ENCODE measurements at regions not wholly inside any gene's neighbourhood (a gene's known extent, or its start where the extent isn't known, plus 50 kb on each side); places are given as distances from the start of the nearest gene placed in this dataset.

- WGBS, 2 experiments (ENCODE audit: insufficient coverage in 2 of 2): 60 to 69% methylated on average over 3 to 5 of the region's 6 CpGs
- peak overlapping the region; percentile 60 for H3K27ac ChIP-seq (ENCODE audit: low read depth, low read length, severe bottlenecking)
These were observed 369.8 kb downstream of the CSNK1G3 start for GRCh38 chr5:123881759-123882244.

GRCh38 chr5:123880875-123881274 is 368.9 kb downstream of the CSNK1G3 start:
- no peak overlapping the region for H3K4me3 ChIP-seq (ENCODE audit: extremely low read depth, insufficient read depth, low read length, poor library complexity, severe bottlenecking)
- peaks cover 47% of the 10 kb centered on the region for H3K4me1 ChIP-seq (ENCODE audit: control insufficient read depth, insufficient read depth, low read length, poor library complexity, severe bottlenecking)
- H3K36me3 ChIP-seq (ENCODE audit: control insufficient read depth, insufficient read depth, low read length): no peaks in the 10 kb centered on the region
- no peak overlapping the region for H3K27ac ChIP-seq (ENCODE audit: low read depth, low read length, severe bottlenecking)
- peaks cover 3% of the 10 kb centered on the region for H3K9me3 ChIP-seq (ENCODE audit: control insufficient read depth, low read length)

More at GRCh38 chr5:123881759-123882244, 369.8 kb downstream of the CSNK1G3 start:
- Histone ChIP-seq H3K4me1 (ENCODE audit: control insufficient read depth, insufficient read depth, low read length, poor library complexity, severe bottlenecking) (peaks cover 39% of the 10 kb centered on the region), H3K9me3 (ENCODE audit: control insufficient read depth, low read length) (peaks cover 8% of the 10 kb centered on the region), H3K4me3 (ENCODE audit: extremely low read depth, insufficient read depth, low read length, poor library complexity, severe bottlenecking) (no peak overlapping the region), H3K36me3 (ENCODE audit: control insufficient read depth, insufficient read depth, low read length) (no peaks in the 10 kb centered on the region)

- no peaks in the 10 kb centered on the region for H3K36me3 ChIP-seq (ENCODE audit: control insufficient read depth, insufficient read depth, low read length)
- no peak overlapping the region for H3K4me3 ChIP-seq (ENCODE audit: extremely low read depth, insufficient read depth, low read length, poor library complexity, severe bottlenecking)
- WGBS, 2 experiments (ENCODE audit: insufficient coverage in 2 of 2): 28 to 36% methylated on average over 2 to 4 of the region's 4 CpGs
- no peaks in the 10 kb centered on the region for H3K9me3 ChIP-seq (ENCODE audit: control insufficient read depth, low read length)
- H3K27ac ChIP-seq (ENCODE audit: low read depth, low read length, severe bottlenecking): no peak overlapping the region
- peaks cover 49% of the 10 kb centered on the region for H3K4me1 ChIP-seq (ENCODE audit: control insufficient read depth, insufficient read depth, low read length, poor library complexity, severe bottlenecking)
These were observed 367.1 kb downstream of the CSNK1G3 start for GRCh38 chr5:123879071-123879470.

- Histone ChIP-seq H3K36me3 (ENCODE audit: control insufficient read depth, insufficient read depth, low read length) (no peaks in the 10 kb centered on the region), H3K4me1 (ENCODE audit: control insufficient read depth, insufficient read depth, low read length, poor library complexity, severe bottlenecking) (peaks cover 39% of the 10 kb centered on the region)
- 41 to 43% methylated on average over 3 to 4 of the region's 4 CpGs for WGBS, 2 experiments (ENCODE audit: insufficient coverage in 2 of 2)
These were observed 364.4 kb downstream of the CSNK1G3 start for GRCh38 chr5:123876276-123876790.

GRCh38 chr5:123875561-123876275 is 363.7 kb downstream of the CSNK1G3 start:
- WGBS, 2 experiments (ENCODE audit: insufficient coverage in 2 of 2): 0% methylated on average over 1 to 4 of the region's 7 CpGs
- no peaks in the 10 kb centered on the region for H3K9me3 ChIP-seq (ENCODE audit: control insufficient read depth, low read length)
- no peak overlapping the region for H3K4me3 ChIP-seq (ENCODE audit: extremely low read depth, insufficient read depth, low read length, poor library complexity, severe bottlenecking)
- peak overlapping the region; percentile 96 for H3K27ac ChIP-seq (ENCODE audit: low read depth, low read length, severe bottlenecking)
- H3K4me1 ChIP-seq (ENCODE audit: control insufficient read depth, insufficient read depth, low read length, poor library complexity, severe bottlenecking): peaks cover 37% of the 10 kb centered on the region
- H3K36me3 ChIP-seq (ENCODE audit: control insufficient read depth, insufficient read depth, low read length): no peaks in the 10 kb centered on the region

More at GRCh38 chr5:123876276-123876790, 364.4 kb downstream of the CSNK1G3 start:
- Histone ChIP-seq H3K9me3 (ENCODE audit: control insufficient read depth, low read length) (no peaks in the 10 kb centered on the region), H3K27ac (ENCODE audit: low read depth, low read length, severe bottlenecking) (peak overlapping the region; percentile 96), H3K4me3 (ENCODE audit: extremely low read depth, insufficient read depth, low read length, poor library complexity, severe bottlenecking) (no peak overlapping the region)

- peaks cover 36% of the 10 kb centered on the region for H3K4me1 ChIP-seq (ENCODE audit: control insufficient read depth, insufficient read depth, low read length, poor library complexity, severe bottlenecking)
- WGBS, 2 experiments (ENCODE audit: insufficient coverage in 2 of 2): 0% methylated on average over 1 of the region's 4 CpGs
- H3K4me3 ChIP-seq (ENCODE audit: extremely low read depth, insufficient read depth, low read length, poor library complexity, severe bottlenecking): peak overlapping the region; percentile 6
These were observed 362.7 kb downstream of the CSNK1G3 start for GRCh38 chr5:123874600-123875201.

GRCh38 chr5:123873846-123874245 is 361.9 kb downstream of the CSNK1G3 start:
- Histone ChIP-seq H3K27ac (ENCODE audit: low read depth, low read length, severe bottlenecking) (peak overlapping the region; percentile 12), H3K36me3 (ENCODE audit: control insufficient read depth, insufficient read depth, low read length) (no peaks in the 10 kb centered on the region), H3K9me3 (ENCODE audit: control insufficient read depth, low read length) (no peaks in the 10 kb centered on the region), H3K4me1 (ENCODE audit: control insufficient read depth, insufficient read depth, low read length, poor library complexity, severe bottlenecking) (peaks cover 28% of the 10 kb centered on the region), H3K4me3 (ENCODE audit: extremely low read depth, insufficient read depth, low read length, poor library complexity, severe bottlenecking) (no peak overlapping the region)
- 100% methylated on average over 2 of the region's 2 CpGs; no CpG with 5 or more reads in 1 of the 2 experiments for WGBS, 2 experiments (ENCODE audit: insufficient coverage in 2 of 2)

More at GRCh38 chr5:123874600-123875201, 362.7 kb downstream of the CSNK1G3 start:
- Histone ChIP-seq H3K9me3 (ENCODE audit: control insufficient read depth, low read length) (no peaks in the 10 kb centered on the region), H3K27ac (ENCODE audit: low read depth, low read length, severe bottlenecking) (peak overlapping the region; percentile 96), H3K36me3 (ENCODE audit: control insufficient read depth, insufficient read depth, low read length) (no peaks in the 10 kb centered on the region)

- no peaks in the 10 kb centered on the region for H3K9me3 ChIP-seq (ENCODE audit: control insufficient read depth, low read length)
- no peaks in the 10 kb centered on the region for H3K36me3 ChIP-seq (ENCODE audit: control insufficient read depth, insufficient read depth, low read length)
- H3K4me1 ChIP-seq (ENCODE audit: control insufficient read depth, insufficient read depth, low read length, poor library complexity, severe bottlenecking): peaks cover 21% of the 10 kb centered on the region
- WGBS, 2 experiments (ENCODE audit: insufficient coverage in 2 of 2): no CpG with 5 or more reads among the region's 1 CpG
- H3K4me3 ChIP-seq (ENCODE audit: extremely low read depth, insufficient read depth, low read length, poor library complexity, severe bottlenecking): no peak overlapping the region
- H3K27ac ChIP-seq (ENCODE audit: low read depth, low read length, severe bottlenecking): no peak overlapping the region
These were observed 359.4 kb downstream of the CSNK1G3 start for GRCh38 chr5:123871373-123871772.

- Histone ChIP-seq H3K4me1 (ENCODE audit: control insufficient read depth, insufficient read depth, low read length, poor library complexity, severe bottlenecking) (peaks cover 5% of the 10 kb centered on the region), H3K9me3 (ENCODE audit: control insufficient read depth, low read length) (no peaks in the 10 kb centered on the region), H3K27ac (ENCODE audit: low read depth, low read length, severe bottlenecking) (no peak overlapping the region), H3K4me3 (ENCODE audit: extremely low read depth, insufficient read depth, low read length, poor library complexity, severe bottlenecking) (no peak overlapping the region), H3K36me3 (ENCODE audit: control insufficient read depth, insufficient read depth, low read length) (no peaks in the 10 kb centered on the region)
- 90 to 100% methylated on average over 1 to 2 of the region's 4 CpGs for WGBS, 2 experiments (ENCODE audit: insufficient coverage in 2 of 2)
These were observed 356.9 kb downstream of the CSNK1G3 start for GRCh38 chr5:123868881-123869280.

GRCh38 chr5:123868267-123868666 is 356.3 kb downstream of the CSNK1G3 start:
- Histone ChIP-seq H3K36me3 (ENCODE audit: control insufficient read depth, insufficient read depth, low read length) (no peaks in the 10 kb centered on the region), H3K27ac (ENCODE audit: low read depth, low read length, severe bottlenecking) (no peak overlapping the region), H3K4me1 (ENCODE audit: control insufficient read depth, insufficient read depth, low read length, poor library complexity, severe bottlenecking) (no peaks in the 10 kb centered on the region), H3K4me3 (ENCODE audit: extremely low read depth, insufficient read depth, low read length, poor library complexity, severe bottlenecking) (no peak overlapping the region), H3K9me3 (ENCODE audit: control insufficient read depth, low read length) (no peaks in the 10 kb centered on the region)

GRCh38 chr5:123865641-123866040 is 353.7 kb downstream of the CSNK1G3 start:
- Histone ChIP-seq H3K9me3 (ENCODE audit: control insufficient read depth, low read length) (no peaks in the 10 kb centered on the region), H3K4me1 (ENCODE audit: control insufficient read depth, insufficient read depth, low read length, poor library complexity, severe bottlenecking) (no peaks in the 10 kb centered on the region), H3K4me3 (ENCODE audit: extremely low read depth, insufficient read depth, low read length, poor library complexity, severe bottlenecking) (no peak overlapping the region), H3K27ac (ENCODE audit: low read depth, low read length, severe bottlenecking) (no peak overlapping the region), H3K36me3 (ENCODE audit: control insufficient read depth, insufficient read depth, low read length) (no peaks in the 10 kb centered on the region)
- 88% methylated on average over 3 of the region's 8 CpGs; no CpG with 5 or more reads in 1 of the 2 experiments for WGBS, 2 experiments (ENCODE audit: insufficient coverage in 2 of 2)
